GM18858 (cell line): ENCODE measurements at regions not wholly inside any gene's neighbourhood (a gene's known extent, or its start where the extent isn't known, plus 50 kb on each side); places are given as distances from the start of the nearest gene placed in this dataset.

Experiments
- ATAC-seq: cut with Tn5 transposase; IDR thresholded peaks from one replicate; pipeline ENCODE4 v1.9.1; 2021; ENCODE audit not compliant: unreplicated experiment

DNA sequence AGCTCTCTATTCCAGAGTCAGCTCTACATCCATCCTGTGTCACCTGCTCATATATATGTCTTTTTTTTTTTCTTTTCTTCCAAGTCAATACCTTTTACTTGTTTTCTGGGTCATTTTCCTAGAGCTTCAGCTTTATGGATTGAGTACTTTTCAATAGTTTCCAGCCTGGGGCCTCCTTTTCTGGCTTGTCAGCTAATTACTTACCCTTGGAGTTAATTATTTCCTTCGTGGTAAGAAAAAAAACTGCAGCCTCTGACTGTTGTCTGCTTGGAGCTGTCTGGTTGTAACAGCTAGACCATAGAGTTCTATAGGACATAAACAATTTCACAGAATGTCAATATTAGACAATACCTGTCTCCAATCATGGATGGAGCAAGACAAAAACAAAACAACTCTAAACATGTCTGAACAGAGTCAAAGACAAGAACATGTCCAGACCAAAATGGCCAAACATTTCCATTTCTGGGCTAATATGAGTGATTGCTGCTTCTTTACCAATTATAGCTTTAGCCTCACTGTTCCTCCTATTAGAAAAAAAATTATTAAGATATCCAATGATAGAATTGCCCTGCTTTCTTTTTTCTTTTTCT lies 643.1 kb downstream of the SLC4A3 start:
- no peak for ATAC-seq

DNA sequence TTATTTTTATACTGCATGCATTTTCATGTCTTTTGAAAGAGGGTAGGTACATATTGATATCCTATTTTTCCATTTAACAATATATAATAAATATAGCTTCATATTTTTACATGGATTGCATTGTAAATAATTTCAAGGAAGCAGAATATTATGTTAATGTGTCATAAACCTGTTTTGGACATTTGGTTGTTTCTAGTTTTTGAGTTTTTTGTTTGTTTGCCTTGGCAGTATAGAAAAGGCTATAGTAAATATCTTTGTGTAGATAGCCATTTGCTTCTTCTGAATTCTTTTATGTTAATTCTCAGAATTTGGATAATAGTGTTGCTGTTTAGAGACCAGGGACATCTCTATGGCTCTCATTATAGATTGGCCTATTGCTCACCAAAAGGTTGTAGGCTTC lies 645.2 kb downstream of the SLC4A3 start:
- no peak for ATAC-seq

DNA sequence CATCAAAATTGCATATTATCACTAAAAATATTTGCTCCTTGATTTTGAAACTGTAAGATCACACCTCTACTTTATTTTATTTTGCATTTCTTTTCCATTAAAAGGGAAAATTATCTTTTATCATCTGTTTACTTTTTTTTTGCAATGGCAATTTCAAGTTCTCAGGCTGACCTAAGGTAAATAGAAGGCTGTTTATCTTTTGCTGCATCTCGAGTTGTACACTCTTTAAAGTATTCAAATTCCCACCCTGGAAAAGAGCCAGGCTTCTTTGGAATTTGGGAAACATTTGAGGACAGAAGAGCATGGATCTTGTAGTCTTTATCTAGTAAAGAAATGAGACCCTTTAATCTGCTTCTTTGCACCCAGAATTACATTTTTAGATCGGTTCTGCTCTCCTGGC lies 645.7 kb downstream of the SLC4A3 start:
- no peak for ATAC-seq

DNA sequence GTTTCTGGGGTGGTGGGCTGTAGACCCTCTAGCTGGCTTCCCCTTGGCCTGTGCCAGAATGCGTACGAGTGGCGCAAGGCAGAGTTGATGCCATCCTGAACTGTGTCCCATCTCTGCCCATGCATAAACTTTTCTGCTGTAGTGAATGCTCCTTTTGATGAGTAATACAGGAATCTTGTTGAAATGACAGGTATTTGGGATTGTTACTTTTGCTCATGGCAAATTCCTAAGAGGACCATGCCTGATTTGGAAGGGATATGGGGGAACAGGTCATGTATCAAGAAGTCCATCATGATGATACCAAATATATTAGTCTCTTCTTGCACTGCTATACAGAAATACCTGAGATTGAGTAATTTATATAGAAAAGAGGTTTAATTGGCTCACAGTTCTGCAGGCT lies 648.0 kb downstream of the SLC4A3 start:
- no peak for ATAC-seq

- ATAC-seq, result no peak
Measured at GRCh38 chr2:220276741-220277444, 649.5 kb downstream of the SLC4A3 start.

- no peak for ATAC-seq
Measured at GRCh38 chr2:220277445-220277975, 650.1 kb downstream of the SLC4A3 start.

DNA sequence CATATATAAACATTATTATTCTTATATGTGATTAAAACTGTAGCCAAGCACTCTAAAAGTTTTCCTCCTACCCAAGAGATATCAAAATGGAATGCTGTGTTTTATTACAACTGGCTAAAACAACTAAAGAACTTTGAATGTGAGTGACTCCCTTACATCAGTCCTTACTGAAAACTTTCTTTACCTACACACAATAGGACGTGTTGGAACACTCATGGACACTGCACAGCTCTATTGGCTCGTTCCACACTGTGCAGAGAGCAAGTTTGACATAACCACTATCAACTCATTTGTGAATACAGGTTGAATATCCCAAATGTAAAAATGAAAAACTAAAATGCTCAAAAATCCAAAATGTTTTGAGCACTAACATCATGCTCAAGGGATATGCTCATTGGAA lies 650.6 kb downstream of the SLC4A3 start:
- ATAC-seq, result no peak

DNA sequence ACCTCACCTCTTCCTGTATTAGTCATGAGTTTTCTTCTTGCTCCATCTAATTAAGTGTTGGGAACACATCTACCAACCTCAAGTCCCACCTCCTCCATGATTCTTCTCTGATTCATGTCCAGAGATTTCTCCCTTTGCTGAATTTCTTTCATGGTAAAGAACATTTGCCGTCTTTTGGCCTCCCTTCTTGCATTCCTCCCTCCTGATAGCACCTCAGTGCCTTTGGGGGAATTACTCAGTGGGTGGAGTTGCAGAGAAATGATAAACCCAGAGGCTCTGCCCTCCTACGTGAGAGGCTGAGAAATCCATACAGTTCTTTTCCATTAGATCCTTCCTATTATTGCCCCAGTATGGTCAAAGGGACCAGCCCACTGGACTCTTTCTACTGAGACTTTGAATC lies 651.9 kb downstream of the SLC4A3 start:
- no peak for ATAC-seq

DNA sequence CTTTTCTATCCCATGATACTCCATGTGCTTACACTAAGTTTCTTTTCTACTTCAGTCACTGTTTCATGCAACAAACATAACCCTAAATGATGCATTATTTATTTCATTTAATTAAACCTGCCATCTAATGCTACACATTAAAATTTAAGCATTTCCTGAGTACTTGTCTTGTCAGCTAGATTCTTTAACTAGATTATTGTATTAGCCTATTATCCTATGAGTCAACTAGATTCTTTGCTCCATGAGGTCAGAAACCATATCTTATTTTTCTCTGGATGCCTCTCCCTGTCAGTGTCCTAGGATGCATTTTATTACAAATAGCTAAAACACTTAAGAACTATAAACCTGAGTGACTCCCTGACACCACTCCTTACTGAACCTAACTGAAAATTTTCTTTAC lies 652.4 kb downstream of the SLC4A3 start:
- no peak for ATAC-seq

GRCh38 chr2:220280736-220281135 lies 653.3 kb downstream of the SLC4A3 start:
- ATAC-seq, result no peak

- ATAC-seq, result no peak
Measured at GRCh38 chr2:220281771-220282170, 654.3 kb downstream of the SLC4A3 start.

- no peak for ATAC-seq
Measured at GRCh38 chr2:220282236-220282635, 654.8 kb downstream of the SLC4A3 start.

DNA sequence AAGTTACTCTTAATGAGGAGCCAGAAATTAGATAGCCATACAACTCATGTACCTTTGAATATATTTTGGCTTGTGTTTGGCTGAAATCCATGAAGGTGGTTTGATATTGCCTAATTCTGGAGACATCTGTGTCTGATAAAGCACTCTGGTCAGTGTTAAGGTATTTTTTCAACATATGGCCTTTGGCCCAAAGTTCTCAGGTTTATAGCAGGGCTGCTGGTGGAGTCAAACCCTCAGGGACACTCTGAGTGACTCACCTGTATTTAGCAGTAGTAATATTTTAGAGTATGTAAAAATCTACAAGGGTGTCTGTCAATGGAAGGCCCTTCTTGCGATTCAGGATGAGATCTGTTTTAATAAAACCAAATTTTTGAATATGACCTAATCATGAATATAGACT lies 666.5 kb downstream of the SLC4A3 start:
- ATAC-seq, result no peak

- no peak for ATAC-seq
Measured at GRCh38 chr2:220296174-220296573, 668.7 kb downstream of the SLC4A3 start.

DNA sequence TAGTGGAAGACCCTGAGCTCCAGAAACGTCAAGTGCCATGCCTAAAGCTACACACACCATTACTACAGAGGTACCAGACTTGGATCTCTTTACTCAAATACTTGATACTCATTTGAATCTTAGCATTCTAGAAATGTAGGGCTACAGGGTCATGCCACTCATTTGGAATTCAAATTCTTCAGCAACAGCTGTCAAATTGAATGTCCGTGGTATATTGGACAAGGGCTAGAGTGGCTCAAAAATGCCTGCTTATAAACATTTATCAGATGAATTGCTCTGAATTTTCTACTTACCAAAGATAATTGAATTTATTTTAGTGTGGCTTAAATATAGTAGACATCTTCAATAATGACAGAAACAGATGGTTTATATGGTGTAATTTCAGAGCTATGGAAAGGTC lies 669.7 kb downstream of the SLC4A3 start:
- no peak for ATAC-seq

- ATAC-seq, result no peak
Measured at GRCh38 chr2:220300806-220301205, 673.4 kb downstream of the SLC4A3 start.

DNA sequence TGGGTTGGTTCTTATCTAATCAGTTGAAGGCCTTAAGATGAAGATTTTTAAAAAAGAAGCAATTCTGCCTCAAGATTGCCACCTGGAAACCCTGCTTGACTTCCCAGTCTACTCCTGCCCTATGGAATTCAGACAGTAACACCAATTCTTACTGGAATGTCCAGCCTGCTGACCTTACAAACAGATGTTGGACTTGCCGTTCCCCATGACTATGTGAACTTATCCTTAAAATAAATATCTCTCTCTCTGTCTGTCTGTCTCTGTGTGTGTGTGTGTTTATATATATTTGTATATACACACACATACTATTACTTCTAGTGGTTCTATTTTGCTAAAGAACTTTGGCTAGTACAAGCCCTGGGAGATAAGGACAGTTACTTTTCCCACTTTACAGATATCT lies 675.3 kb downstream of the SLC4A3 start:
- ATAC-seq, result no peak

DNA sequence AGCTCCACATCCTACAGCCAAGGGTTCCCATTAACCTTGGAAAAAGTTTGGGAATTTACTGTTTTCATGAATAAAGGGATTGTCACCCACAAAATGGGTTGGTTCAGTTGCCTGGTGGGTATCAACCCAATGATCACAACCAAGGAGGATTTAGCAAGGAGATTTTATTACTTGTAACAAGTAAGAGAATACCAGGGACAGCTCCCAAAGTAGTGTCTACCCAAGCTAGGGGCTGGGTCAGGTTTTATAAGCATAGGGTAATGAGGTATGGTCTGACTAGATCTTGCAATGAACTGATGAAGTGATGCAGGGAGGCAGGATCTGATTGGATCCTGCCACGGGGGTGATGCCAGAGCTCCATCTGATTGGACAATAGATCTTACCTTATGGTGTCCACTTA lies 681.8 kb downstream of the SLC4A3 start:
- ATAC-seq, result no peak

DNA sequence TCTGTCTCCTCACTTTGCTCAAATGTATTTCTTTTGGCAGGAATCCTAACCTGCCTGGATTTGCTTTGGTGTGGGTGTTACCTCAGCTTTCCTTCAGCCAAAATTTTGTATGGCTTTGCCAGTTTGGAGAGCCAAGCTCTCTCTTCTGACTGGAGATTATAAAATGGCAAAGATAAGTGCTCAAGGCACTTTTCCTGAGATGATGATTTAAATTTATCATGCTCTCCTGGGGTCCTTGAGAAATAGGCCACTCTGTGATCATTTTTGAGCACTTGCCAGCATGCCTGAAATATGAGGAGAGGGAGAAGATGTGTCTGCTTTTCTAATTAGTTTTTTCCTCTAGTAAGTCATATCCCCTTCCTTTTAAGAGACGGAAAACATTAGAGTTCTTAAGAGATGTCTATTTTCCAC lies 683.0 kb downstream of the SLC4A3 start:
- ATAC-seq, result no peak

- no peak for ATAC-seq
Measured at GRCh38 chr2:220315098-220315823, 687.8 kb downstream of the SLC4A3 start.

DNA sequence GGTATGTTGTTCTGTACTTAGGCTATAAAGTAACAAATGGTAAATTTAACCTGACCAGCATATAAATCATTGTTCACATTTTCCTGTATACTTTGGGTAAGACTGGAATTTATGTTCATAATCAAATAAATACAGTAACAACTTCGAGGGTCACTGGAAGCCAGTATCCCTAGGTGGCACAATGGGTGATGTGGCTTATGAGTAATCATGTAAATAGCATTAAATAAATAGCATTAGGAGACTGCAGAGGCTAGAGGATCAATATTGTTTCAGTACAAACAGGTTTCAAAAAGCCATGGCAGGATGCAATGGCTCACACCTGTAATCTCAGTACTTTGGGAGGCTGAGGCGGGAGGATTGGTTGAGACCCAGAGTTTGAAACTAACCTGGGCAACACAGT lies 690.6 kb downstream of the SLC4A3 start:
- no peak for ATAC-seq

- no peak for ATAC-seq
Measured at GRCh38 chr2:220318508-220318907, 691.1 kb downstream of the SLC4A3 start.
